Cardiac muscle cell (in vitro differentiated cells and primary cell): ENCODE measurements at regions not wholly inside any gene's neighbourhood (a gene's known extent, or its start where the extent isn't known, plus 50 kb on each side); places are given as distances from the start of the nearest gene placed in this dataset.
"Not testable (repeated sequence)": the region's sequence is repeated elsewhere in the genome, so short reads cannot be mapped to it uniquely, and the experiment has no call there.

Experiments used
- DNase-seq, 2 donors: peaks; one replicate each; pipeline versions ENCODE4 v3.0.0 to v3.0.0-alpha.2; 2010 to 2017; ENCODE audit warnings: low read depth in 1 of 2, low spot score in 1 of 2
- H3K27ac ChIP-seq: fragments of 200-600 bp; sonication (generic); 2 replicates; pipeline ENCODE4 v1.5.1; 2016
- H3K27me3 ChIP-seq: fragments of 200-600 bp; sonication (generic); 2 replicates; pipeline ENCODE4 v1.6.0; 2016; ENCODE audit warnings: control low read depth
- H3K36me3 ChIP-seq: fragments of 200-600 bp; sonication (generic); 2 replicates; pipeline ENCODE4 v1.5.1; 2016; ENCODE audit warnings: control low read depth
- H3K4me1 ChIP-seq: fragments of 200-600 bp; sonication (generic); 2 replicates; pipeline ENCODE4 v1.8.1; 2017; ENCODE audit warnings: low read depth, mild to moderate bottlenecking, mixed run types
- H3K4me3 ChIP-seq: fragments of 200-600 bp; sonication (generic); 2 replicates; pipeline ENCODE4 v1.5.1; 2016; ENCODE audit warnings: mild to moderate bottlenecking
- H3K9me3 ChIP-seq: fragments of 200-600 bp; sonication (generic); 2 replicates; pipeline ENCODE4 v1.5.1; 2017; ENCODE audit warnings: low read depth, mild to moderate bottlenecking, control low read depth
- TF ChIP-seq, protein P1 (sequence below): IDR thresholded peaks from 2 replicates; pipeline ENCODE4 v1.5.1; 2012; ENCODE audit warnings: low read depth, mild to moderate bottlenecking, low read length

GRCh38 chr4:124121461-124121971 lies 591.0 kb downstream of the ANKRD50 start:
- no peaks in the 10 kb centered on the region for H3K36me3 ChIP-seq
- H3K4me3 ChIP-seq: no peak overlapping the region
- no peaks in the 10 kb centered on the region for H3K9me3 ChIP-seq
- no peaks in the 10 kb centered on the region for H3K27me3 ChIP-seq
- DNase-seq: peak in 1 of 2 donors; percentile 81
- H3K27ac ChIP-seq: no peak overlapping the region
- TF ChIP-seq, protein P1, sequence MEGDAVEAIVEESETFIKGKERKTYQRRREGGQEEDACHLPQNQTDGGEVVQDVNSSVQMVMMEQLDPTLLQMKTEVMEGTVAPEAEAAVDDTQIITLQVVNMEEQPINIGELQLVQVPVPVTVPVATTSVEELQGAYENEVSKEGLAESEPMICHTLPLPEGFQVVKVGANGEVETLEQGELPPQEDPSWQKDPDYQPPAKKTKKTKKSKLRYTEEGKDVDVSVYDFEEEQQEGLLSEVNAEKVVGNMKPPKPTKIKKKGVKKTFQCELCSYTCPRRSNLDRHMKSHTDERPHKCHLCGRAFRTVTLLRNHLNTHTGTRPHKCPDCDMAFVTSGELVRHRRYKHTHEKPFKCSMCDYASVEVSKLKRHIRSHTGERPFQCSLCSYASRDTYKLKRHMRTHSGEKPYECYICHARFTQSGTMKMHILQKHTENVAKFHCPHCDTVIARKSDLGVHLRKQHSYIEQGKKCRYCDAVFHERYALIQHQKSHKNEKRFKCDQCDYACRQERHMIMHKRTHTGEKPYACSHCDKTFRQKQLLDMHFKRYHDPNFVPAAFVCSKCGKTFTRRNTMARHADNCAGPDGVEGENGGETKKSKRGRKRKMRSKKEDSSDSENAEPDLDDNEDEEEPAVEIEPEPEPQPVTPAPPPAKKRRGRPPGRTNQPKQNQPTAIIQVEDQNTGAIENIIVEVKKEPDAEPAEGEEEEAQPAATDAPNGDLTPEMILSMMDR: no peak
- H3K4me1 ChIP-seq: no peaks in the 10 kb centered on the region

GRCh38 chr4:124123181-124123580 lies 589.4 kb downstream of the ANKRD50 start:
- no peak for DNase-seq
- Histone ChIP-seq H3K36me3 (no peaks in the 10 kb centered on the region), H3K4me3 (no peak overlapping the region), H3K4me1 (no peaks in the 10 kb centered on the region), H3K27ac (no peak overlapping the region), H3K27me3 (no peaks in the 10 kb centered on the region), H3K9me3 (no peaks in the 10 kb centered on the region)
- TF ChIP-seq, protein P1: no peak

GRCh38 chr4:124123721-124124120 lies 588.8 kb downstream of the ANKRD50 start:
- H3K9me3 ChIP-seq: no peaks in the 10 kb centered on the region
- H3K27me3 ChIP-seq: no peaks in the 10 kb centered on the region
- H3K4me1 ChIP-seq: no peaks in the 10 kb centered on the region
- no peak overlapping the region for H3K27ac ChIP-seq
- H3K36me3 ChIP-seq: no peaks in the 10 kb centered on the region
- no peak for DNase-seq
- no peak overlapping the region for H3K4me3 ChIP-seq
- TF ChIP-seq, protein P1: no peak

GRCh38 chr4:124131324-124131723 lies 581.2 kb downstream of the ANKRD50 start:
- not testable (repeated sequence) for H3K27me3 ChIP-seq, H3K36me3 ChIP-seq, H3K4me1 ChIP-seq, H3K9me3 ChIP-seq, H3K4me3 ChIP-seq, H3K27ac ChIP-seq, DNase-seq

DNA sequence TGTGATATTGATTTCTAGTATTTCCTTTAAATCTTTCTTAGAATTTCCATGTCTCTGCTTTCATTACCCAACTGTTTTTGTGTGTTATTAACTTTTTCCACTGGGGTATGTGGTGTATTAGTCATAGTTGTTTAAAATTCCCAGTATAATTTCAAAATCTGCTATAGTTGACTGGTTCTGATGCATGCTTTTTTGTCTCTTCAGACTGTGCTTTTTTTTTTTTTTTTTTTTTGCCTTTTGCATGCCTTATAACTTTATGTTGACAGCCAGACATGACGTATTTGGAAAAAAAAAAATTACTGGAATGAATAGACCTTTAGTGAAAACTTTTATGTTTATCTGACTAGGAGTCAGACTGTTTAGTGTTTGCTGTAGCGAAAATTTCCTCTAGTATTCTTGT lies 580.4 kb downstream of the ANKRD50 start:
- no peak overlapping the region for H3K27ac ChIP-seq
- H3K4me1 ChIP-seq: no peaks in the 10 kb centered on the region
- no peaks in the 10 kb centered on the region for H3K36me3 ChIP-seq
- H3K27me3 ChIP-seq: no peaks in the 10 kb centered on the region
- peak in 1 of 2 donors; percentile 34 for DNase-seq
- H3K9me3 ChIP-seq: no peaks in the 10 kb centered on the region
- TF ChIP-seq, protein P1: no peak
- H3K4me3 ChIP-seq: no peak overlapping the region

- TF ChIP-seq, protein P1: no peak
Observed at GRCh38 chr4:124133753-124134152, 578.8 kb downstream of the ANKRD50 start.

More at GRCh38 chr4:124133753-124134152, 578.8 kb downstream of the ANKRD50 start:
- Histone ChIP-seq H3K36me3 (no peaks in the 10 kb centered on the region), H3K27me3 (no peaks in the 10 kb centered on the region), H3K9me3 (no peaks in the 10 kb centered on the region), H3K4me1 (no peaks in the 10 kb centered on the region), H3K27ac (no peak overlapping the region), H3K4me3 (no peak overlapping the region)
- no peak for DNase-seq
